HG03175 (cell line): ENCODE measurements at regions not wholly inside any gene's neighbourhood (a gene's known extent, or its start where the extent isn't known, plus 50 kb on each side); places are given as distances from the start of the nearest gene placed in this dataset.
A peak's percentile ranks its signal among the peaks of the same experiment; 100 is the strongest.
"Not testable (repeated sequence)": the region's sequence is repeated elsewhere in the genome, so short reads cannot be mapped to it uniquely, and the experiment has no call there.

Experiments
- ATAC-seq: cut with Tn5 transposase; IDR thresholded peaks from one replicate; pipeline ENCODE4 v1.9.1; 2021; ENCODE audit warnings: mild to moderate bottlenecking, moderate library complexity; ENCODE audit not compliant: unreplicated experiment

- ATAC-seq: peak; percentile 98
Observed at GRCh38 chr1:113185463-113186104, 112.6 kb downstream of the LRIG2 start.

DNA sequence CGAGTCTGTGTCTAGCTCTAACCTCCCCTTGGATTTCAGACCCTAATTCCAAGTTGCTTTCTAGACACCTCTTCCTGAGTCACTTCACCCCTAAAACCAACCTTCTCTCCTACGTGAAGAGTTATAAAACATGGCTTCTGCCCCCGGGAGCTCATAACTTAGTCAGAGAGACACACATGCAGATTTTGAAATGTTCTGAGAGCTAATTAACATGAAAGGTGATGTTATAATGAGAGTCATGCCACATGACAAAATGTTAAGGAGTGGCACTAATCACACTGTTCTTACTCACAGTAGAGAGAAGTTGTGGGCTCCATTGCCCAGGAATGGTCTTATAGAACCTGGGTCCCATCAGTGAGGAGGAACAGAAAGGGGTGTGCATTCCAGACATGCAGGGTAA lies 117.1 kb downstream of the LRIG2 start:
- ATAC-seq: no peak

DNA sequence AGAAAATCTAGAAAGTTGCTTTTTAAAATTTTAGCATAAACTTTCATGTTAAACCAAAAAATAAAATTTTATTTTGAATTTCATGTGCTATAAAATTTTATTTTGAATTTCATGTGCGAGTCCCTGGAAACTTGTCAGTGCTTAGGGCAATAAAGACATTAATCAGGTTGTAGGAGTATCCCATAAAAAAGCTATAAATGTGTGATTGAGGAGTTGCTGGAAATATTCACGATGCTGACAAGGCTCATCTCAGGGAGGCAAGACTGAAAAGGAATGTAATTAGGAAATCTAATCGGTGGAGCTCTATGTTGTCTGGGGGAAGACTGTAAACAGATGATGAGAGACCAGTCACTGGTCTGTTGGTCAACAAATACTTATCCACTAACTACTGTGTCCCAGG lies 117.9 kb downstream of the LRIG2 start:
- no peak for ATAC-seq

GRCh38 chr1:113191579-113192076 lies 118.6 kb downstream of the LRIG2 start:
- ATAC-seq: no peak

GRCh38 chr1:113192242-113192641 lies 119.2 kb downstream of the LRIG2 start:
- no peak for ATAC-seq

GRCh38 chr1:113192980-113193379 lies 120.0 kb downstream of the LRIG2 start:
- ATAC-seq: no peak

- ATAC-seq: no peak
Observed at GRCh38 chr1:113194846-113195830, 122.1 kb downstream of the LRIG2 start.

DNA sequence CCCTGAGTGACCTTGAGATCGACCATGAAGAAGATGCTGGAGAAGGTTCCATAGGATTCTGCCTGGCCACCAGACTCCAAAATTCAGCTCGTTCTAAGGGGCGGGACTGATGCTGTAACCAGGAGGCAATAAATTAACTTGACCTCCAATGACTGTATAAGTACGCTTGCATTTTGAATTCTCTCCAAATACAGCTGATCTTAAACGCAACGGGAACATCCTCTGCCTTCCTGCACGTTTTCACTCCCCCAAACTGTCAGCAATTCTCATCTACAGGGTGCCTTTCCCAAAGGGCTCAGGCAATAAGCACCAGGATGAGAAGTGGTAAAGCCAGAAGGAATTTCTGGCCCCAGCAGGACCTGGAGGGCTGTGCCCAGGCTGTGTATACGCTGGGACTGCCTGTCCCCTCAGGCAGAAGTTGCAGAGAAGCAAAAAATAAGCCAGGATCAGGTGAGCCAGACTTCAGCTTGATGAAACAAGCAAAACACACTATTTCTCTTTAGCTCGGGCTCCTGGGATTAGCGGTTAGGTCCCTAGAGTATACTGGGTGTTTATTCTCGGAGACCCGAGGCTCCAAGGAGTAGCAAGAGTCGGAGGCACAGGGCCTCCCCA lies 124.8 kb downstream of the LRIG2 start:
- no peak for ATAC-seq

GRCh38 chr1:113198806-113199205 lies 125.8 kb downstream of the LRIG2 start:
- no peak for ATAC-seq

- no peak for ATAC-seq
Observed at GRCh38 chr1:113199760-113200455, 126.9 kb downstream of the LRIG2 start.

- no peak for ATAC-seq
Observed at GRCh38 chr1:113201560-113201959, 128.6 kb downstream of the LRIG2 start.

- ATAC-seq: no peak
Observed at GRCh38 chr1:113205980-113206766, 133.2 kb downstream of the LRIG2 start.

DNA sequence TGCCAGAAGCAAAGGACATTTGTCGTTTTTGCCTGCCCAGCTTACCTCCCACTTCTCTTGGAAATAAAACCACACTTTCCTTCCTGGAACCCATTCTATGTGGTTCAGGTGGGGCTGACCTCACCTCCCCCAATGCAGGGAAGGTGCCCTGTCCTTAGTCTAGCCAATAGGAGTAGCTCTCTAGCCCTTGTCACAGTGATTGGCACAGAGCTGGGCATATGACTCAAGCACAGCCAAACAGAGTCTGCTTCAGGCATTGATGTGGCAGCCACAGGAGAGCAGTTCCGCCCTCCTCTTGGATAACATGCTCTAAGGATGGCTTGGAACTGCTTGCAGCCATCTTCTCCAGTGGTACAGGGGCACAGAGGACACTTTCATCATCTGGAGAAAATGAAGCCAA lies 134.0 kb downstream of the LRIG2 start:
- ATAC-seq: no peak

GRCh38 chr1:113207457-113207856 lies 134.5 kb downstream of the LRIG2 start:
- no peak for ATAC-seq

- not testable (repeated sequence) for ATAC-seq
Observed at GRCh38 chr1:113208425-113208824, 135.4 kb downstream of the LRIG2 start.

DNA sequence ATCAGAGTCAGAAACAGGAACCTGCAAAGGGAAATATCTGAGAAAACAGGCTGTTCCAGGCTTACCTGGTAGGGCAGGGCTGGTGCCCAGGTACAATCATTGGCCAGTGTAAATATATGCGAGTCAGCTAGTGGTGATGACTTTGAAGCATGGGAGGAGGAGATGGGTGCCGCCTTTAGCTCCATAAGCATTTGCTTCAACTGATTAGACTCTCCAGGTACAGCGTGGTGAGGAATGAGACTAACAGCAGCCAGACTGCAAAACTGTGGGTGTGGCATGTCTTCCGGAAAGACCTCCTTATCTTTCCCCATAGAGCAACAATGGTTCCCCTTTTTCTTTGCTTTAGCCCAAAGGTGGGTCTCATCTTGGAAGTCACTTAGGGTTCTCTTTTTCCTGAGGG lies 137.2 kb downstream of the LRIG2 start:
- no peak for ATAC-seq

DNA sequence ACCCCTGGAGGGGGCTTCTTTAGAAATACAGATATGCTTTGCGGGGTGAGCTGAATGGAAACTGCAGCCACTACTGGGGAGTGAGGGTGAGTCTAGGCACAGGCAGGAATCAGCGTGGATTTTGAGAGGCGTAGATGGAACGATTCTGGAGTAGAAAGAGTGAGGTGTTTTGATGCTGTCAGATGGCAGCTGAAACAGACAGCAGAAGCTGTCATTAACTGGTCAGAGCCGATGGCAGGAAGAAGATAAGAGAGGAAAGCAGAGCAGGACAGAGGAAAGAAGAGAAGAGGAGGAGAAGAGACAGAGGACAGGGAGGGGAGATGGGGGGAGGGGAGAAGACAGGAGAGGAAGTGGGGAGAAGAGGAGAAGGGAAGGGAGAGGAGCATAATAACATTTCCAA lies 138.5 kb downstream of the LRIG2 start:
- no peak for ATAC-seq

GRCh38 chr1:113215015-113215414 lies 142.0 kb downstream of the LRIG2 start:
- ATAC-seq: no peak

- no peak for ATAC-seq
Observed at GRCh38 chr1:113216664-113217063, 143.7 kb downstream of the LRIG2 start.
